ENCODE measurements at regions not wholly inside any gene's neighbourhood (a gene's known extent, or its start where the extent isn't known, plus 50 kb on each side); places are given as distances from the start of the nearest gene placed in this dataset.

DNA sequence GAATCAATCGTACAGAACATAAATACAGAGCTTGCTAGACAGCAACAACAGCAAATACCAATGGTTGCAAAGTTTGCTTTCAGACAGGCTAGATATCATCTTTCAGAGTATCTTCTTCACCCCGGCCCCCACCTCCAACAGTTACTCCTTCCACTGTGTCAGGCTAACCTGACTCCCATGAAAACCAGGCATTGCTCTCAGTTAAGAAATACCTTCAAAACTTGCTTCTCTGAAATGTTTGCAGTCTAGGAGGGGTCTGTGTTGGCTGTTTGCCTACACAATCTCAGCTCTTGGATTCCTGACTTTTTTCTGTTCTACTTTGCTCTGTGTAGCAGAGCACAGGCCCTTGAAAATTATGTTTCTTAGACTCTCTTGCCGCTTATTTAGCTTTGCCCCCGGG, 599.5 kb upstream of the SYT4 start:
- no peak for DNase-seq (ENCODE audit: low spot score)

GRCh38 chr18:43877616-43878321, 600.5 kb upstream of the SYT4 start:
- no peak for DNase-seq (ENCODE audit: low spot score)

- no peak for DNase-seq (ENCODE audit: low spot score)
These were observed 602.1 kb upstream of the SYT4 start for GRCh38 chr18:43879415-43879814.

DNA sequence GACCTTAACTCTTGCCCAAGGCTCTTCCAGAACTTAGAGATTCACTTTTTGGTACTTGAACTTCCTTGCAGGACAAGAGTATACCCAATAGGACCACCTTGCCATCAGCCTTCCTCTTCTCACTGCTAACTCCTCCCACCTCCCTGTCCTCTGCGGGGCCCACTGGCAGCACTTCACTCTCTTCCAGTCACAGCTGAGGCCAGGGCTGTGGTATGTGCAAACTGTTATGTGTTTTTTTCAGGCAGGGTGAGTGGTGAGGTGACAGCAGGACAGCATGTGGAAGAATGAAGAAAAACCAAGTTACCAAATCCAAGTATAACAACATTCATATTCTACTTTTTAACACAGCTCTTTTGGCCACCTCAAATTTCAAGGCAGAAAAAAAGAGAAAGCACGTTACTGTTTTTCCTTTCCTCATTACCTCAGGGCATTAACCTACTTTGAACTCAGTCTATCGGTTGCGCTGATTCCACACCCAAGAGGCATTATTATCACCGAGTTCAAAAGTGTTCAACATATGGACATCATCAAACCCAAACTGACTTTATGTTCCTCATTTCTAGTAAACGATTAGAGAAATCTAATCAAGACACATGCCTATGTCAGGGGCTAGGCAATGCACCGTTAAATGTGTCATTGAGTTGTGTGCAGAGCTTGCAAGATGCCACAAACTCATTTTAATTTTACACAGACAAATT, 605.2 kb upstream of the SYT4 start:
- no peak for DNase-seq (ENCODE audit: low spot score)

DNA sequence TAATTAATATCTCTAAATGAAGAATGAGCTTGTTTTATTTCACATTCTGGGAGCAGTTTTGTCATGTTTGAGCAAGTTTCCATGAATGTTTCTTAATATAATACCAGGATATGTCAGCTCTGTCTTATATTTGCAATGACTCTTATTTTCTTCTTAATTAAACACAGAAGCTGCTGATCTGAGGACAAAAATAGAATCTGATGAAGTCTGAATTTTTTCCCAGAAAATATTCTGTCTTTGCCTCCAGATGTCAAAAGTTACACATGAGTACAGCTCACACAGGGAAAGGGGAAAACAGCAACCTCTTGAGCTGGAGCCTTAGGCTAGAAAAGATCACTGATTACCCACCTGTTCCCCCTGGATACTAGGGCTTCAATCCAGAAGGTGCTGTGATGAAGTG, 606.6 kb upstream of the SYT4 start:
- no peak for DNase-seq (ENCODE audit: low spot score)

GRCh38 chr18:43886341-43886740, 609.1 kb upstream of the SYT4 start:
- no peak for DNase-seq (ENCODE audit: low spot score)

- DNase-seq (ENCODE audit: low spot score) = no peak
These were observed 610.2 kb upstream of the SYT4 start for GRCh38 chr18:43887491-43887890.

GRCh38 chr18:43888598-43888997, 611.3 kb upstream of the SYT4 start:
- no peak for DNase-seq (ENCODE audit: low spot score)

DNA sequence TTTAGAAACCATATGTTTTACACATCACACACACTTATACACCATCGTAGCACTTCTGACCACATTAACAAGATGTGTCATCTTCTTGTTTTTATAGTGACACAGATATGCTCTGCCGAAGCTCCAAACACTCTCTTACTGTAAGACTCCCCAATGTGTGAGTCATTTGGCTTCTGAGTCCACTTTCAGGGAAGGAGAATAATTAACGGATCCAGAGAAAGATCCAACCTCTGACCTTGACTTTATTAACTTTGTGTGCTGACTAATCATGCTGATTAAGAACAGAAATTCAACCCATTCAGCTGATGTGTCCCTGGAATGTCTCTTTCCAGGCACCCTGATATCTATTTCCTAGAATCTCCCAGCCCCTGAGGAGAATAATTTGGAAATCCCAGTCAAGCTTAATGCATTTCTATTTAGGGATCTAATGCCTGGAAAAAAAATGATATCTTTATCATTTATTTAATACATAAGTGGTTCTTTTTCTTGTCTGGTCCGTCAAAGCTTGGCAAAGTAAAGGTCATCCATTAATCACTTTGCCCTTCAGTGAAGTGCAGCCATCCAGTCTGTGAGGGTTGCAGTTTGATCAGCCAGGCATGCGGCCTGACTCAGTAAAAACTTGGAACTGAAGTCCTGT, 615.8 kb upstream of the SYT4 start:
- no peak for DNase-seq (ENCODE audit: low spot score)

- no peak for DNase-seq (ENCODE audit: low spot score)
These were observed 627.0 kb upstream of the SYT4 start for GRCh38 chr18:43904209-43904837.

- DNase-seq (ENCODE audit: low spot score) = no peak
These were observed 636.7 kb upstream of the SYT4 start for GRCh38 chr18:43914018-43914417.

GRCh38 chr18:43916984-43917383, 639.7 kb upstream of the SYT4 start:
- no peak for DNase-seq (ENCODE audit: low spot score)

DNA sequence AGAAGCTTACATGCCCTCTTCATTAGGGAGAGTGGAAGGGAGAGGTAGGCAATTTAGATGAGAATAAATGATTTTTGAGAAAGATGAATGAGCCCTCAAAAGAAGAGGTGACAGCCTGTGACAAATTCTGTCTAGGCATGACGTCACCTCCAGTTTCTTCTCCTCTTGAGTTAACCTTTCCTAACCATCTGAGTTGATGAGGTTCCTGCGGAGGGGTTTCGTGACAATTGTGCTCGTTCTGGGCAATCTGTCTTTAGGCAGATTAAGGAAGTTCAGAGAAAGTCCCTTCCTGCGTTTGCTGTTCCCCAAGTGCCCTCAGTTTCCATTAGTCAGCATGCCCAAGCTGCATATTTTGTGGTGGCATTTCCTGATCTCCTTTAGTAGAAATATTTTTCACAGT, 640.2 kb upstream of the SYT4 start:
- no peak for DNase-seq (ENCODE audit: low spot score)

DNA sequence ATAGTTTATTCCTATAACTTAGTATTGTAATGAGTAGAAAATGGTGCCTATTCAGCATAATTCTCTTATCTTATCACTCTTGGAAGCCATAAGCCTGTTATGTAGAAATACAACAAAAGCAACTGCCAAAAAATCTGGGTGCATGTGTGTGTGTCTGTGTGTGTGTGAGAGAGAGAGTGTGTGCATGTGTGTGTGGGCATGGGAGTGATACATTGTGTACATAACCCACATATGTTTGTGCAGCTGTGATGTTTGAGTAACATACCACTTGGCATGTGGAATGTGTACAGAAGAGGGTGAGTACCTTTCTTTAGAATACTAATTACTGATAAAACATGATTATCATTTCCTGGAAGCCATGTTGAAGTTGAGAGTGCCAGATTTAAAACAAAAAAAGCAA, 642.3 kb upstream of the SYT4 start:
- no peak for DNase-seq (ENCODE audit: low spot score)

GRCh38 chr18:43931439-43931838, 654.1 kb upstream of the SYT4 start:
- DNase-seq (ENCODE audit: low spot score) = no peak

DNA sequence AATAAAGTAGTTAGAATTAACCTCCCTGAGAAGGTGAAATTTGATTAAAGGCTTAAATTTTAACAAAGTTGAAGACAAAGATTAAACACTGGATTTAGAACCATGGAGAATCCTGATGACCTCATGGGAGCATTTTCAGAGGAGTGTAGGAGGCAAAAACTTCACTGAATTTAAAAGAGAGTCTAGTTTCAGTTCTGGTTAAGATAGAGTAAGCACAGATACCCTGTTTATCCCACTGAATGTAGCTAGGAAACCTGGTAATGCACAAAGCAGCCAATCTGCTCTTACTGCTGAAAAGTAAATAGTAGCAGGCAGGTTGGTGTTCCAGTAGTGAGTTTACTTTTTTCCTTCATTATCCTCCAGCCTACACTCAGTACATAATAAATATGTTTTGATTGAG, 654.9 kb upstream of the SYT4 start:
- no peak for DNase-seq (ENCODE audit: low spot score)

DNA sequence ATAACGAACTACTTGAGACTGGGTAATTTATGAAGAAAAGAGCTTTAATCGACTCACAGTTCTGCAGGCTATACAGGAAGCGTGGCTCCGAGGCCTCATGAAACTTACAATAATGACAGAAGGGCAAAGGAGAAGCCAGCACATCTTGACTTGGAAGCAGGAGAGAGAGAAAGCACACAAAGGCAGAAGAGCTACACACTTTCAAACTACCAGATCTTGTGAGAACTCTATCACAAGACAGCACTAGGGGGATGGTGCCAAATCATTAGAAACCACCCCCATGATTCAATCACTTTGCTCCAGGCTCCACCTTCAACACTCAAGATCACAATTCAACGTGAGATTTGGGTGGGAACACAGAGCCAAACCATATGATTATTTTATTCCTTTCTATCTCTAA, 655.9 kb upstream of the SYT4 start:
- DNase-seq (ENCODE audit: low spot score) = no peak

- DNase-seq (ENCODE audit: low spot score) = no peak
These were observed 657.0 kb upstream of the SYT4 start for GRCh38 chr18:43934322-43934721.

DNA sequence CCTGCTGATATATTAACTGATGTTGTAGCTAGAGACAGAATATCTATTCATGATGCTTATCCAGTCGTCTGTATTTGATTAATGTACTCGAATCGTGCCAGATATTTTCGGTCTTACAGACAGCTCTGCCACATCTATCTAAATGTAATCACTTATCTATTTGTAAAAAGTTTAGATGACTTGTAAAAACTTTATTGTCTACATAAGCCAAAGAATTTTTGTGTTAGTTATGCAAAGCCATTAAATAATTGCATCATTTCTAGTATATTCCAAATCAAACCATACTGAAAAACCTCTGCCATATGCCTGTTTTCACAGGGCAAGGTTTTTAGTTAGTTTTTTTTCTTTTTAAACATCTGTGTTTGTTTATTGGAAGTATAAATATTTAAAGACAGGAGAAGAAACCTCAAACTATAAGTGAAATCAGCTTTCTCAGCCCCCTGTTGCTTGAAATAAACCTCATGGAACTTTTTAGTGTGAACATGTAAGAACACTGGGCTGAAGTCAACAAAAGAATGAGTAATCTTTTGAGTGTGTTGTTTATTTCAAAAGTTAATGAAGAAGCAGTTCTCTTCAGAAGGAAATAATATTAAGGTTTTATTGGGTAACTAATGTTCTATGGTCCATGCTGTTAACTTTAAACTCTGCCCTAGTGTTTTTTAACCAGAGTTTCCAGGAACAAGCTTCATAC, 657.6 kb upstream of the SYT4 start:
- DNase-seq (ENCODE audit: low spot score) = no peak

DNA sequence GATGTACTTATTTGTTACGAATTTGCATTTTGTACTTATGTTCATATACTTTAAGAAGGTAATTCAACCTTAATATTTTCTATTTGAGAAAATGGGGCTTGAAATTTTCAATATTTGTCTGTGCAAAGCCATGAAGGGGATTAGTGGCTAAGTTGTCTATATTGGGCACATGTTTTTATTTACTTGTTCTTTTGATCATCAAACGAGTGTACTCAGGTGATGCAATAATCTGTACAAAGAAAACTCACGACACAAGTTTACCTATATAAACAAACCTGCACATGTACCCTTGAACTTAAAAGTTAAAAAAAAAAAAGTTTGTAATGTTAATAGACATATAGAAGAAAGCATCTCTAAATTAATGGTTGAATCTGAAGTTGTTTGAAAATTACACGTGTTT, 658.9 kb upstream of the SYT4 start:
- no peak for DNase-seq (ENCODE audit: low spot score)

DNA sequence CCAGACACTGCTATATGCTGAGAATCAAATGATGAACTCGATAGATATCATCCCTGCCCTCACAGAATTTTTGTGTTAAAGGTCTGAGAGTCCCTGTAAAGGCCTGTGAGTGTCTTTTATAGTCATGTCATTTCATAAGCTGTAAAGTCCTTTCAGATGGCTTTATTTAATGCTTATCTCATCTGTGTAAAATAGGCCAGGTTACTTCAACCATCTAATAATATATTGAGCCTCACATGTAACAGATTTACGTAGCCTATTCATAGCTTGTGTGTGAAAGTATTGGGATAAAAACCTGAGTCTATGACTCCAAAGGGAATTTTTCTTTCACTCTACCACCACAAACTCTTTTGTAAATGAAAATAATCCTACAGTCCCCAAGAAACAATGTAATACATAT, 672.0 kb upstream of the SYT4 start:
- no peak for DNase-seq (ENCODE audit: low spot score)

DNA sequence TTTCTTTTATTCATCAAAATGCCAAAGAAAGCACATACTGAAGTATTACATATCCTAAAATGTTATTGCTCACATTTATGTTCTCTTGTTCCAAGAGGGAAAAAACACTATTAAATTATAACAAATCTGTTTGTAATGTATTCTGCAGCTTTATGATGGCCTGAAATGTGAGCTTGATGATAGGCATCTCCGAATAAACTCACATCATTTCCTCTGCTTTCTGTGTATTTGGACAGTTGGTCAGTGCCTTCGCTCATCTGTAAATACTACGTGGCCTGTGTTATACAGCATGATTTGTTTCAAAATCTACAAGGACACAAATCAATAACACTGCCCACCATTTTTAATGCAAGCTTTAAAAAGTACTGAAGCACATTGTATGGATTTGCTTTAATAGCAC, 672.8 kb upstream of the SYT4 start:
- DNase-seq (ENCODE audit: low spot score) = no peak
